HCT116 (cell line): ENCODE measurements at regions not wholly inside any gene's neighbourhood (a gene's known extent, or its start where the extent isn't known, plus 50 kb on each side); places are given as distances from the start of the nearest gene placed in this dataset.

Source experiments
- ATAC-seq: fragments of 200-7000 bp; cut with Tn5 transposase; 2 replicates; pipeline ENCODE4 v1.9.1; 2020; ENCODE audit warnings: mild to moderate bottlenecking, moderate library complexity
- BruUV-seq: library from RNA; stranded (reverse); fragments of 400-500 nt; replicated peaks from 2 replicates; lab custom pipeline; 2021; lab: Mats Ljungman, UMichigan
- CTCF ChIA-PET: fragments of 300-600 bp; sonication (Branson Sonifier 250); formaldehyde crosslinking; loops from one replicate; lab custom pipeline; 2021; ENCODE audit warnings: antibody characterized with exemption; lab: Charles Lee
- POLR2A ChIA-PET: fragments of 300-600, 350-600 bp; sonication (Branson Sonifier 250); formaldehyde crosslinking; loops from one replicate; lab custom pipeline; 2021; ENCODE audit warnings: antibody characterized with exemption; lab: Charles Lee
- RAD21 ChIA-PET, 2 experiments: fragments of 300-600 bp; sonication (Branson Sonifier 250); formaldehyde crosslinking; loops; one replicate each; lab custom pipeline; 2023; ENCODE audit warnings: low total read pairs in 2 of 2; ENCODE audit not compliant: uncharacterized antibody in 2 of 2, unreplicated experiment in 2 of 2, low non-redundant PET in 1 of 2; lab: Charles Lee
- DNase-seq: peaks from one replicate; pipeline ENCODE4 v3.0.0-alpha.2; 2010; ENCODE audit warnings: low read depth, low spot score
- H2AFZ ChIP-seq: fragments of 200-600 bp; shearing (Covaris generic), sonication (generic); 2 replicates; pipeline ENCODE4 v1.6.1; 2017; ENCODE audit warnings: low read depth, mixed run types, mixed read lengths, antibody characterized with exemption, low read length; ENCODE audit not compliant: poor library complexity, severe bottlenecking
- H3K27ac ChIP-seq: 2 replicates; pipeline ENCODE4 v1.5.1; 2012; ENCODE audit warnings: low read depth, low read length
- H3K27me3 ChIP-seq: fragments of 200-600 bp; sonication (generic); 2 replicates; pipeline ENCODE4 v1.6.1; 2016; ENCODE audit warnings: mixed run types, low read length, mixed read lengths; ENCODE audit not compliant: insufficient read depth
- H3K36me3 ChIP-seq, 2 experiments: fragments of 200-500 bp in 1 of 2; fragments of 200-600 bp in 1 of 2; sonication (Bioruptor generic) in 1 of 2; sonication (generic) in 1 of 2; 2 replicates each; pipeline versions ENCODE4 v1.5.1 to v1.6.1; 2014 to 2016; ENCODE audit warnings: low read length in 2 of 2, inconsistent platforms in 1 of 2, mixed read lengths in 1 of 2, mixed run types in 1 of 2; ENCODE audit not compliant: insufficient read depth in 2 of 2, control insufficient read depth in 1 of 2
- H3K4me1 ChIP-seq, 2 experiments: fragments of 200-600 bp in 1 of 2; sonication (generic) in 1 of 2; 2 replicates each; pipeline versions ENCODE4 v1.5.1 to v1.6.1; 2012 to 2017; ENCODE audit warnings: low read length in 2 of 2, inconsistent platforms in 1 of 2, mild to moderate bottlenecking in 1 of 2, mixed read lengths in 1 of 2, mixed run types in 1 of 2, moderate library complexity in 1 of 2; ENCODE audit not compliant: insufficient read depth in 2 of 2, control insufficient read depth in 1 of 2
- H3K4me2 ChIP-seq: fragments of 200-600 bp; sonication (generic); 2 replicates; pipeline ENCODE4 v1.6.1; 2017; ENCODE audit warnings: mixed run types, low read length, mixed read lengths
- H3K4me3 ChIP-seq, 2 experiments: fragments of 200-600 bp in 1 of 2; sonication (generic) in 1 of 2; replicated peaks in 1 of 2; 2 replicates each; pipeline ENCODE4 v1.5.1; 2011 to 2016; ENCODE audit warnings: low read length in 2 of 2, control low read depth in 1 of 2, low read depth in 1 of 2, mild to moderate bottlenecking in 1 of 2, mixed read lengths in 1 of 2, mixed run types in 1 of 2
- H3K79me2 ChIP-seq: fragments of 200-600 bp; sonication (generic); 2 replicates; pipeline ENCODE4 v1.6.1; 2017; ENCODE audit warnings: mild to moderate bottlenecking, mixed run types, low read length, moderate library complexity, mixed read lengths; ENCODE audit not compliant: insufficient read depth
- H3K9ac ChIP-seq: fragments of 200-600 bp; sonication (generic); 2 replicates; pipeline ENCODE4 v1.6.1; 2016; ENCODE audit warnings: low read length, mixed read lengths
- H3K9me2 ChIP-seq: fragments of 200-600 bp; sonication (generic), shearing (Covaris generic); 2 replicates; pipeline ENCODE4 v1.6.1; 2017; ENCODE audit warnings: mixed run types, mild to moderate bottlenecking, moderate library complexity; ENCODE audit not compliant: insufficient read depth
- H3K9me3 ChIP-seq, 2 experiments: fragments of 200-500 bp in 1 of 2; fragments of 200-600 bp in 1 of 2; sonication (Bioruptor generic) in 1 of 2; sonication (generic) in 1 of 2; 2 replicates each; pipeline ENCODE4 v1.6.1; 2014 to 2017; ENCODE audit warnings: low read length in 2 of 2, mixed read lengths in 2 of 2, inconsistent platforms in 1 of 2, low read depth in 1 of 2, mild to moderate bottlenecking in 1 of 2, mixed run types in 1 of 2, moderate library complexity in 1 of 2; ENCODE audit not compliant: control insufficient read depth in 1 of 2, insufficient read depth in 1 of 2
- H4K20me1 ChIP-seq: fragments of 200-600 bp; sonication (generic), shearing (Covaris generic); 2 replicates; pipeline ENCODE4 v1.6.1; 2017; ENCODE audit warnings: mixed run types, mild to moderate bottlenecking, moderate library complexity; ENCODE audit not compliant: insufficient read depth
- CBX3 ChIP-seq: IDR thresholded peaks from 2 replicates; pipeline ENCODE4 v1.6.1; 2012; ENCODE audit warnings: low read depth
- CEBPB ChIP-seq: IDR thresholded peaks from 2 replicates; pipeline ENCODE4 v1.6.1; 2012; ENCODE audit warnings: low read depth
- EGR1 ChIP-seq: IDR thresholded peaks from 2 replicates; pipeline ENCODE4 v1.6.1; 2012; ENCODE audit warnings: low read depth
- ELF1 ChIP-seq: IDR thresholded peaks from 2 replicates; pipeline ENCODE4 v1.6.1; 2012; ENCODE audit warnings: low read depth, borderline replicate concordance
- EZH2 ChIP-seq: fragments of 200-600 bp; sonication (generic); IDR thresholded peaks from 2 replicates; pipeline ENCODE4 v1.6.1; 2017; ENCODE audit warnings: antibody characterized with exemption, mixed run types
- EZH2phosphoT487 ChIP-seq: fragments of 200-600 bp; IDR thresholded peaks from 2 replicates; pipeline ENCODE4 v1.6.1; 2018; ENCODE audit warnings: antibody characterized with exemption, borderline replicate concordance
- FOSL1 ChIP-seq: IDR thresholded peaks from 2 replicates; pipeline ENCODE4 v1.6.1; 2012; ENCODE audit warnings: low read depth
- JUND ChIP-seq: IDR thresholded peaks from 2 replicates; pipeline ENCODE4 v1.6.1; 2012
- POLR2A ChIP-seq: IDR thresholded peaks from 2 replicates; pipeline ENCODE4 v1.7.0; 2011; ENCODE audit warnings: borderline replicate concordance; ENCODE audit not compliant: insufficient read depth, insufficient read length; ENCODE audit errors: extremely low read depth
- POLR2AphosphoS5 ChIP-seq: IDR thresholded peaks from 2 replicates; pipeline ENCODE4 v1.6.1; 2011; ENCODE audit warnings: mild to moderate bottlenecking, low read depth, low read length, moderate library complexity
- SIN3A ChIP-seq: IDR thresholded peaks from 2 replicates; pipeline ENCODE4 v1.6.1; 2012; ENCODE audit warnings: low read depth
- SRF ChIP-seq: IDR thresholded peaks from 2 replicates; pipeline ENCODE4 v1.6.1; 2012; ENCODE audit warnings: low read depth
- TCF7L2 ChIP-seq: IDR thresholded peaks from 2 replicates; pipeline ENCODE4 v1.7.0; 2011; ENCODE audit warnings: borderline replicate concordance, inconsistent platforms; ENCODE audit not compliant: insufficient read depth, insufficient read length; ENCODE audit errors: extremely low read depth
- YY1 ChIP-seq: IDR thresholded peaks from 2 replicates; pipeline ENCODE4 v1.6.1; 2011; ENCODE audit warnings: low read length, low read depth, moderate library complexity, mild to moderate bottlenecking; ENCODE audit not compliant: insufficient replicate concordance; ENCODE audit errors: extremely low read depth
- ZFX ChIP-seq: fragments of 450-650 bp; IDR thresholded peaks from 2 replicates; pipeline ENCODE4 v1.6.1; 2017
- ZNF274 ChIP-seq: fragments of 200-500 bp; sonication (Bioruptor generic); IDR thresholded peaks from 2 replicates; pipeline ENCODE4 v1.6.1; 2014; ENCODE audit warnings: mild to moderate bottlenecking, low read depth, low read length, inconsistent platforms
- intact Hi-C: fragments of 100-400 bp; cut with micrococcal nuclease; formaldehyde crosslinking; loops from 2 replicates; pipeline ENCODE4 v1.10.0; 2022
- TF ChIP-seq, protein P1 (sequence below): IDR thresholded peaks from 2 replicates; pipeline ENCODE4 v1.6.1; 2012
- TF ChIP-seq, protein P2 (sequence below), 3 experiments: fragments of 200-600 bp in 1 of 3; sonication (generic) in 1 of 3; IDR thresholded peaks in 2 of 3; conservative IDR thresholded peaks in 1 of 3; 2 replicates each; pipeline ENCODE4 v1.5.1; 2012 to 2017; ENCODE audit warnings: low read depth in 2 of 3, low read length in 2 of 3, antibody characterized with exemption in 1 of 3, borderline replicate concordance in 1 of 3, control low read depth in 1 of 3, mild to moderate bottlenecking in 1 of 3, mixed read lengths in 1 of 3, mixed run types in 1 of 3, moderate library complexity in 1 of 3; ENCODE audit not compliant: insufficient read depth in 1 of 3
- TF ChIP-seq, protein P3 (sequence below): IDR thresholded peaks from 2 replicates; pipeline ENCODE4 v1.6.1; 2012; ENCODE audit warnings: low read depth
- TF ChIP-seq, protein P4 (sequence below): IDR thresholded peaks from 2 replicates; pipeline ENCODE4 v1.6.1; 2012

DNA sequence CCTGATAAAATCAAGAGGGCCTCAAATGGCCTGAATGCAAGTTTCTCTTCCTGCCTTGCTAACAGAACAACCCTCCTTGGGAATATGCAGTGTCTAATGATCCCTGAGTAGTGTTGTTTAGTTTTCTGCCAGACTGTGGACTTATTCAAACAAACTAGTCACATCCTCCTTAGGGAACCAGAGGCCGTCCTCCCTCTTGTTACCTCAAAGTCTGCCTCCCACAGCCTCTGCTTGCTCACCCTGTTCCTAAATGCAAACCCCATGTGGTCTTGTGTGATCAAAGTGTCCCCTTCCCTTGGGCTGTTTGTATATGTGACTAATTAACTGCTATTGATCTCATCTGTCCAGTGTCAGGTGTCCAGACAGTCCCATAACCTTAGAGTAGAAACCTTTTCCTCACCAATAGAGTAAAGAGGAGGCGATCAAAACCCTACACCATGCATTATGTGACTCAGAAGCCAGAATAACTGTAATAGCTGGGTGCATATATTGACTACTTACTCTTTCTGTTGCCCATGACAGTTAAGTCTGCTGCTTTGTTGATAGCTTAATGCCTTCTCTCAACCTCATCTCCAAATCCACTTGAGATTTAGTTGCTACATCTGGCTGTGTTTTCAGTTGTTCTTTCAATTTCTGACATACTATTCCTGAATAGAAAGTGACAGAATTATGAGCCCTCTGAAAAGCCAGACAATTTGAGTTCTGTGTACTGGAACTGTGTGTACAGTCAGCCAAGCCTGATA is 473.0 kb upstream of the NWD2 start:
- Histone ChIP-seq H3K9ac (no peak overlapping the region), H3K79me2 (no peaks in the 10 kb centered on the region), H3K4me3 (no peak overlapping the region), H3K27me3 (no peaks in the 10 kb centered on the region), H3K4me2 (no peak overlapping the region), H3K9me3 (no peaks in the 10 kb centered on the region), H3K4me1 (peaks cover 0 to 5% of the 10 kb centered on the region in 2 experiments; a peak in 1 of 4 replicates), H3K27ac (no peak overlapping the region), H2AFZ (no peak overlapping the region), H4K20me1 (no peaks in the 10 kb centered on the region), H3K36me3 (no peaks in the 10 kb centered on the region), H3K9me2 (no peaks in the 10 kb centered on the region)
- peak; percentile 7 for DNase-seq
- RAD21 ChIA-PET: no interaction called here
- intact Hi-C loops: no loop called here
- BruUV-seq: no TSS peak
- no peak for ATAC-seq
- CTCF ChIA-PET: no interaction called here
- POLR2A ChIA-PET: no interaction called here
- TF ChIP-seq SRF (no peak), ZFX (no peak), JUND (no peak), POLR2AphosphoS5 (no peak), ZNF274 (no peak), EZH2 (no peak), EZH2phosphoT487 (no peak), TCF7L2 (no peak), YY1 (no peak), POLR2A (no peak), ELF1 (no peak), SIN3A (no peak), FOSL1 (no peak), CBX3 (no peak), CEBPB (no peak), EGR1 (no peak)
- TF ChIP-seq, protein P1, sequence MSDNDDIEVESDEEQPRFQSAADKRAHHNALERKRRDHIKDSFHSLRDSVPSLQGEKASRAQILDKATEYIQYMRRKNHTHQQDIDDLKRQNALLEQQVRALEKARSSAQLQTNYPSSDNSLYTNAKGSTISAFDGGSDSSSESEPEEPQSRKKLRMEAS: no peak
- TF ChIP-seq, protein P2, sequence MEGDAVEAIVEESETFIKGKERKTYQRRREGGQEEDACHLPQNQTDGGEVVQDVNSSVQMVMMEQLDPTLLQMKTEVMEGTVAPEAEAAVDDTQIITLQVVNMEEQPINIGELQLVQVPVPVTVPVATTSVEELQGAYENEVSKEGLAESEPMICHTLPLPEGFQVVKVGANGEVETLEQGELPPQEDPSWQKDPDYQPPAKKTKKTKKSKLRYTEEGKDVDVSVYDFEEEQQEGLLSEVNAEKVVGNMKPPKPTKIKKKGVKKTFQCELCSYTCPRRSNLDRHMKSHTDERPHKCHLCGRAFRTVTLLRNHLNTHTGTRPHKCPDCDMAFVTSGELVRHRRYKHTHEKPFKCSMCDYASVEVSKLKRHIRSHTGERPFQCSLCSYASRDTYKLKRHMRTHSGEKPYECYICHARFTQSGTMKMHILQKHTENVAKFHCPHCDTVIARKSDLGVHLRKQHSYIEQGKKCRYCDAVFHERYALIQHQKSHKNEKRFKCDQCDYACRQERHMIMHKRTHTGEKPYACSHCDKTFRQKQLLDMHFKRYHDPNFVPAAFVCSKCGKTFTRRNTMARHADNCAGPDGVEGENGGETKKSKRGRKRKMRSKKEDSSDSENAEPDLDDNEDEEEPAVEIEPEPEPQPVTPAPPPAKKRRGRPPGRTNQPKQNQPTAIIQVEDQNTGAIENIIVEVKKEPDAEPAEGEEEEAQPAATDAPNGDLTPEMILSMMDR (IDR thresholded peaks at IDR 0.05 in 2 of 3, conservative IDR thresholded peaks at IDR 0.05 in 1 of 3; ENCODE audit: borderline replicate concordance in 1 of 3, insufficient read depth in 1 of 3, low read depth in 2 of 3, low read length in 2 of 3): no peak
- TF ChIP-seq, protein P3, sequence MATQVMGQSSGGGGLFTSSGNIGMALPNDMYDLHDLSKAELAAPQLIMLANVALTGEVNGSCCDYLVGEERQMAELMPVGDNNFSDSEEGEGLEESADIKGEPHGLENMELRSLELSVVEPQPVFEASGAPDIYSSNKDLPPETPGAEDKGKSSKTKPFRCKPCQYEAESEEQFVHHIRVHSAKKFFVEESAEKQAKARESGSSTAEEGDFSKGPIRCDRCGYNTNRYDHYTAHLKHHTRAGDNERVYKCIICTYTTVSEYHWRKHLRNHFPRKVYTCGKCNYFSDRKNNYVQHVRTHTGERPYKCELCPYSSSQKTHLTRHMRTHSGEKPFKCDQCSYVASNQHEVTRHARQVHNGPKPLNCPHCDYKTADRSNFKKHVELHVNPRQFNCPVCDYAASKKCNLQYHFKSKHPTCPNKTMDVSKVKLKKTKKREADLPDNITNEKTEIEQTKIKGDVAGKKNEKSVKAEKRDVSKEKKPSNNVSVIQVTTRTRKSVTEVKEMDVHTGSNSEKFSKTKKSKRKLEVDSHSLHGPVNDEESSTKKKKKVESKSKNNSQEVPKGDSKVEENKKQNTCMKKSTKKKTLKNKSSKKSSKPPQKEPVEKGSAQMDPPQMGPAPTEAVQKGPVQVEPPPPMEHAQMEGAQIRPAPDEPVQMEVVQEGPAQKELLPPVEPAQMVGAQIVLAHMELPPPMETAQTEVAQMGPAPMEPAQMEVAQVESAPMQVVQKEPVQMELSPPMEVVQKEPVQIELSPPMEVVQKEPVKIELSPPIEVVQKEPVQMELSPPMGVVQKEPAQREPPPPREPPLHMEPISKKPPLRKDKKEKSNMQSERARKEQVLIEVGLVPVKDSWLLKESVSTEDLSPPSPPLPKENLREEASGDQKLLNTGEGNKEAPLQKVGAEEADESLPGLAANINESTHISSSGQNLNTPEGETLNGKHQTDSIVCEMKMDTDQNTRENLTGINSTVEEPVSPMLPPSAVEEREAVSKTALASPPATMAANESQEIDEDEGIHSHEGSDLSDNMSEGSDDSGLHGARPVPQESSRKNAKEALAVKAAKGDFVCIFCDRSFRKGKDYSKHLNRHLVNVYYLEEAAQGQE: no peak
- TF ChIP-seq, protein P4, sequence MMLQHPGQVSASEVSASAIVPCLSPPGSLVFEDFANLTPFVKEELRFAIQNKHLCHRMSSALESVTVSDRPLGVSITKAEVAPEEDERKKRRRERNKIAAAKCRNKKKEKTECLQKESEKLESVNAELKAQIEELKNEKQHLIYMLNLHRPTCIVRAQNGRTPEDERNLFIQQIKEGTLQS: no peak
